ENCODE measurements at regions not wholly inside any gene's neighbourhood (a gene's known extent, or its start where the extent isn't known, plus 50 kb on each side); places are given as distances from the start of the nearest gene placed in this dataset.

GRCh38 chr5:97844797-97845196 is 661.8 kb upstream of the RIOK2 start:
- no peak overlapping the region for H2BK5ac ChIP-seq (ENCODE audit: low read depth, low read length, poor library complexity, severe bottlenecking)
- DNase-seq (no peak), ATAC-seq (ENCODE audit: low read depth) (no peak)
- H3K4me3 ChIP-seq (ENCODE audit: insufficient read depth, low read depth, low read length): no peak overlapping the region
- TF ChIP-seq CHD1 (IDR thresholded peaks at IDR 0.05; ENCODE audit: low read depth, low read length): no peak
- no peak for TF ChIP-seq MXI1 (IDR thresholded peaks at IDR 0.05; ENCODE audit: borderline replicate concordance, low read depth, low read length)
- no peak for TF ChIP-seq CEBPB (IDR thresholded peaks at IDR 0.05; ENCODE audit: low read depth, low read length)
- no peak for TF ChIP-seq SMC3 (IDR thresholded peaks at IDR 0.05; ENCODE audit: low read depth, low read length)
- TF ChIP-seq BHLHE40 (IDR thresholded peaks at IDR 0.05; ENCODE audit: low read depth, low read length): no peak
- no peak for TF ChIP-seq NFE2L2 (IDR thresholded peaks at IDR 0.05; ENCODE audit: low read depth, low read length)
- no peak for TF ChIP-seq ELK1 (IDR thresholded peaks at IDR 0.05; ENCODE audit: borderline replicate concordance, low read depth, low read length)
- no peak for TF ChIP-seq RFX5 (IDR thresholded peaks at IDR 0.05; ENCODE audit: low read depth, low read length)
- no peak for TF ChIP-seq MAZ (IDR thresholded peaks at IDR 0.05; ENCODE audit: borderline replicate concordance, low read depth, low read length)
- no peak for TF ChIP-seq FOS (IDR thresholded peaks at IDR 0.05; ENCODE audit: low read depth, low read length)
- no peak for TF ChIP-seq RAD21 (IDR thresholded peaks at IDR 0.05; ENCODE audit: low read length)
- TF ChIP-seq USF2 (IDR thresholded peaks at IDR 0.05; ENCODE audit: low read depth, low read length): no peak
- no peak for TF ChIP-seq RCOR1 (IDR thresholded peaks at IDR 0.05; ENCODE audit: insufficient replicate concordance, low read length)
- no peak for TF ChIP-seq POLR2A (IDR thresholded peaks at IDR 0.05; ENCODE audit: low read depth, low read length)
- no TSS peak for BruUV-seq (replicated peaks)
- no peak overlapping the region for H3K9ac ChIP-seq (ENCODE audit: low read depth, low read length)
- no peak overlapping the region for H2BK120ac ChIP-seq (ENCODE audit: low read depth, low read length)
- H3K4ac ChIP-seq (ENCODE audit: low read depth, low read length): no peak overlapping the region
- H3K27ac ChIP-seq (ENCODE audit: insufficient read depth, low read length): no peak overlapping the region
- dilution Hi-C loops (cut with HindIII; ENCODE audit: low sequenced_read_pairs, unreplicated experiment) (no loop called here), in situ Hi-C loops (cut with MboI; ENCODE audit: low sequenced_read_pairs) (no loop called here), intact Hi-C loops (cut with micrococcal nuclease) (no loop called here)
- H3K36me3 ChIP-seq (ENCODE audit: control insufficient read depth, insufficient read depth, low read length): no peaks in the 10 kb centered on the region
- CTCF ChIA-PET: interaction anchor here (0.6 kb wide), 1 partner anchor 174 kb away, joined by 3 read pairs; no protein-coding TSS in a partner anchor
- no peak overlapping the region for H4K8ac ChIP-seq (ENCODE audit: low read depth in 2 of 2, low read length in 2 of 2)
- H2AK5ac ChIP-seq (ENCODE audit: low read depth, low read length): no peak overlapping the region
- H3K79me1 ChIP-seq (ENCODE audit: low read depth in 1 of 2, low read length in 2 of 2): no peaks in the 10 kb centered on the region
- no peak overlapping the region for H2BK15ac ChIP-seq (ENCODE audit: low read depth, low read length)
- no peak overlapping the region for H3K18ac ChIP-seq (ENCODE audit: low read depth, low read length)
- H2BK20ac ChIP-seq (ENCODE audit: low read depth, low read length): no peak overlapping the region
- no peak overlapping the region for H4K91ac ChIP-seq (ENCODE audit: insufficient read depth, low read depth, low read length)
- H3K14ac ChIP-seq (replicated peaks; ENCODE audit: low read depth, low read length): no peak overlapping the region
- H2AK9ac ChIP-seq (replicated peaks; ENCODE audit: low read depth, low read length, poor library complexity): no peak overlapping the region
- no CpG with 5 or more reads among the region's 4 CpGs for WGBS, 2 experiments (ENCODE audit: extremely low coverage in 2 of 2, insufficient read length in 1 of 2)
- H3K4me1 ChIP-seq (ENCODE audit: control insufficient read depth, insufficient read depth, low read length): peaks cover 2% of the 10 kb centered on the region
- no peaks in the 10 kb centered on the region for H3K9me3 ChIP-seq (ENCODE audit: control insufficient read depth, insufficient read depth, low read length)
- H3K4me2 ChIP-seq (ENCODE audit: low read depth, low read length): no peak overlapping the region
- no peak overlapping the region for H3K56ac ChIP-seq (ENCODE audit: extremely low read depth, insufficient read depth, low read length)
- H2AFZ ChIP-seq (replicated peaks; ENCODE audit: low read length, poor library complexity): no peak overlapping the region
- H3K27me3 ChIP-seq (ENCODE audit: control insufficient read depth, insufficient read depth, low read length): no peaks in the 10 kb centered on the region
- H4K5ac ChIP-seq (ENCODE audit: low read depth, low read length): no peak overlapping the region
- POLR2A ChIA-PET (ENCODE audit: unreplicated experiment): no interaction called here
- H3K23ac ChIP-seq (ENCODE audit: low read depth, low read length): no peak overlapping the region
- no peaks in the 10 kb centered on the region for H3K9me1 ChIP-seq (ENCODE audit: insufficient read depth, low read length)
- no peaks in the 10 kb centered on the region for H4K20me1 ChIP-seq (ENCODE audit: insufficient read depth, low read length)
